Spinal cord (tissue), 9 donors: ENCODE measurements at regions not wholly inside any gene's neighbourhood (a gene's known extent, or its start where the extent isn't known, plus 50 kb on each side); places are given as distances from the start of the nearest gene placed in this dataset.

Source experiments
- DNase-seq, 6 donors: peaks; one replicate each; pipeline versions ENCODE4 v3.0.0 to v3.0.0-alpha.2; 2013 to 2015; ENCODE audit warnings: low spot score in 6 of 6, low read depth in 4 of 6
- H3K27ac ChIP-seq: one replicate; pipeline ENCODE4 v1.5.1; 2013; ENCODE audit warnings: low read depth, low read length, control low read depth
- H3K27me3 ChIP-seq: one replicate; pipeline ENCODE4 v1.6.1; 2013; ENCODE audit warnings: low read length; ENCODE audit not compliant: control insufficient read depth, insufficient read depth
- H3K36me3 ChIP-seq: one replicate; pipeline ENCODE4 v1.6.1; 2013; ENCODE audit warnings: low read length; ENCODE audit not compliant: control insufficient read depth, insufficient read depth
- H3K4me1 ChIP-seq: one replicate; pipeline ENCODE4 v1.6.1; 2013; ENCODE audit warnings: low read length; ENCODE audit not compliant: control insufficient read depth, insufficient read depth
- H3K4me3 ChIP-seq: one replicate; pipeline ENCODE4 v1.5.1; 2013; ENCODE audit warnings: low read depth, low read length, control low read depth
- H3K9me3 ChIP-seq: one replicate; pipeline ENCODE4 v1.6.1; 2013; ENCODE audit warnings: low read length; ENCODE audit not compliant: control insufficient read depth, insufficient read depth
- WGBS: methylation state at CpG from one replicate; pipeline ENCODE4 v1.1.5; 2013; ENCODE audit warnings: missing lambda C conversion rate; ENCODE audit not compliant: insufficient coverage; 5-methylcytosine and 5-hydroxymethylcytosine counted together
- donor health status: healthy.

GRCh38 chr2:18396329-18397010 is 164.0 kb downstream of the RDH14 start:
- 43% methylated on average over 4 of the region's 9 CpGs for WGBS
- Histone ChIP-seq H3K4me3 (no peak overlapping the region), H3K9me3 (no peaks in the 10 kb centered on the region), H3K4me1 (peaks cover 4% of the 10 kb centered on the region), H3K27ac (no peak overlapping the region), H3K27me3 (no peaks in the 10 kb centered on the region), H3K36me3 (no peaks in the 10 kb centered on the region)
- DNase-seq = peak in 1 of 6 donors; percentile 15

- Histone ChIP-seq H3K9me3 (no peaks in the 10 kb centered on the region), H3K27ac (no peak overlapping the region), H3K27me3 (no peaks in the 10 kb centered on the region), H3K4me1 (peaks cover 4% of the 10 kb centered on the region), H3K4me3 (no peak overlapping the region), H3K36me3 (no peaks in the 10 kb centered on the region)
- WGBS = 50% methylated on average over 1 of the region's 5 CpGs
- peak in 1 of 6 donors; percentile 29 for DNase-seq
Observed at GRCh38 chr2:18395555-18395954, 164.9 kb downstream of the RDH14 start.

- peak; percentile 57 to 93 (median 70) for DNase-seq
- Histone ChIP-seq H3K4me3 (no peak overlapping the region), H3K9me3 (no peaks in the 10 kb centered on the region), H3K4me1 (peaks cover 4% of the 10 kb centered on the region), H3K36me3 (no peaks in the 10 kb centered on the region), H3K27ac (no peak overlapping the region), H3K27me3 (no peaks in the 10 kb centered on the region)
- 51% methylated on average over 13 of the region's 15 CpGs for WGBS
Observed at GRCh38 chr2:18387441-18388206, 172.8 kb downstream of the RDH14 start.

- DNase-seq = no peak
- Histone ChIP-seq H3K4me3 (no peak overlapping the region), H3K9me3 (no peaks in the 10 kb centered on the region), H3K4me1 (peaks cover 4% of the 10 kb centered on the region), H3K36me3 (no peaks in the 10 kb centered on the region), H3K27ac (no peak overlapping the region), H3K27me3 (no peaks in the 10 kb centered on the region)
- WGBS = no CpG with 5 or more reads among the region's 1 CpG
Observed at GRCh38 chr2:18384242-18384641, 176.2 kb downstream of the RDH14 start.

GRCh38 chr2:18381386-18381785 is 179.1 kb downstream of the RDH14 start:
- DNase-seq = no peak
- no peaks in the 10 kb centered on the region for H3K27me3 ChIP-seq
- H3K9me3 ChIP-seq = no peaks in the 10 kb centered on the region
- H3K36me3 ChIP-seq = no peaks in the 10 kb centered on the region
- no peak overlapping the region for H3K4me3 ChIP-seq
- H3K4me1 ChIP-seq = no peaks in the 10 kb centered on the region
- no peak overlapping the region for H3K27ac ChIP-seq

- no peaks in the 10 kb centered on the region for H3K4me1 ChIP-seq
- no peak for DNase-seq
- no peaks in the 10 kb centered on the region for H3K27me3 ChIP-seq
- no peaks in the 10 kb centered on the region for H3K36me3 ChIP-seq
- H3K4me3 ChIP-seq = no peak overlapping the region
- no CpG with 5 or more reads among the region's 3 CpGs for WGBS
- H3K9me3 ChIP-seq = no peaks in the 10 kb centered on the region
- no peak overlapping the region for H3K27ac ChIP-seq
Observed at GRCh38 chr2:18380321-18380720, 180.1 kb downstream of the RDH14 start.

- Histone ChIP-seq H3K27me3 (no peaks in the 10 kb centered on the region), H3K27ac (no peak overlapping the region), H3K9me3 (no peaks in the 10 kb centered on the region), H3K4me1 (no peaks in the 10 kb centered on the region), H3K4me3 (no peak overlapping the region), H3K36me3 (no peaks in the 10 kb centered on the region)
- DNase-seq = no peak
- WGBS = 37% methylated on average over 2 of the region's 7 CpGs
Observed at GRCh38 chr2:18379870-18380269, 180.6 kb downstream of the RDH14 start.

- Histone ChIP-seq H3K4me1 (no peaks in the 10 kb centered on the region), H3K27me3 (no peaks in the 10 kb centered on the region), H3K36me3 (no peaks in the 10 kb centered on the region), H3K4me3 (no peak overlapping the region), H3K9me3 (no peaks in the 10 kb centered on the region), H3K27ac (no peak overlapping the region)
- 0% methylated on average over 1 of the region's 4 CpGs for WGBS
- DNase-seq = peak; percentile 31 to 92 (median 52)
Observed at GRCh38 chr2:18378020-18378653, 182.3 kb downstream of the RDH14 start.

GRCh38 chr2:18376936-18377335 is 183.5 kb downstream of the RDH14 start:
- H3K4me1 ChIP-seq = no peaks in the 10 kb centered on the region
- no CpG with 5 or more reads among the region's 4 CpGs for WGBS
- no peaks in the 10 kb centered on the region for H3K27me3 ChIP-seq
- H3K27ac ChIP-seq = no peak overlapping the region
- no peaks in the 10 kb centered on the region for H3K9me3 ChIP-seq
- DNase-seq = no peak
- H3K4me3 ChIP-seq = no peak overlapping the region
- H3K36me3 ChIP-seq = no peaks in the 10 kb centered on the region
